ENCODE measurements at regions not wholly inside any gene's neighbourhood (a gene's known extent, or its start where the extent isn't known, plus 50 kb on each side); places are given as distances from the start of the nearest gene placed in this dataset.

DNA sequence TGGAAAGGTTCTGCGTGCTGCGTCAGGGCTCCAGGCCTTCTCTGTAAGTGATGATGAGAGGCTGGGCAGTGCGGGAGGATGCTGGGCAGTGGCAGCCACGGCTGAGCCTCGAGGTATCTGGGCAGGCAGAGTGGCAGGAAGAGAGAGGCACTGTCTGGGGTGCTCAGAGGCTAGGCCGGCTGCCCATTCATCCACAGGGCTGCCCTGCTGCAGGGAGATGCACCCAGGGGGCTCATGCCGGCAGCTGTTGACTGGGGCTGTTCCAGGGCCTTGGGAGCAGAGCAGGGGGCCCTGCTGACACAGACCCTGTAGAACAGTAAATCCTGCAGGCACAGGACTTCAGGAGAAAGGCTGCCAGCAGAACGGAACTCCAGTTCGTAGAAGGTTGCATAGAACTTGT, 88.8 kb downstream of the BOD1 start:
- no peak for DNase-seq (ENCODE audit: low read depth)

- no peak for DNase-seq (ENCODE audit: low read depth)
Measured at GRCh38 chr5:173524136-173524535, 92.3 kb downstream of the BOD1 start.

GRCh38 chr5:173523388-173523787, 93.1 kb downstream of the BOD1 start:
- no peak for DNase-seq (ENCODE audit: low read depth)

GRCh38 chr5:173522518-173522917, 93.9 kb downstream of the BOD1 start:
- DNase-seq (ENCODE audit: low read depth) = no peak

DNA sequence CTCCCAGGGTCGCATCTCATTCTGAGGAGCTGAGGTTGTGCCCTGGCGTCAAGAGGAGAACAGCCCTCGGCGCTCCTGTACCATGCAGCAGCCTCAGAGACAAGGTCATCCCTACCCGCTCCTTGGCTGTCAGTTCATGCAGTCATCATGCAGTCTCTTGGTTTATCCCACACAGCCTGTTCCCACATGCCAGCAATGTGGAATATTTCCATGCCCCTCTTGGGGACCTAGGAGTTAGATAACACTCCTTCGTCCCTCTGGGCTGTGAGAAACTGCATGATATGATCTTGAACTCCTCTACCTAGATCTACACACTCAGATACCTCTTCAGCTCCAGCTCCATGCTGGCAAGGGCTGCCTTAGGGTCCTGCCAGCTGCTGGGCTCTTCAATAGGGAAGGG, 97.6 kb downstream of the BOD1 start:
- DNase-seq (ENCODE audit: low read depth) = no peak

GRCh38 chr5:173517648-173518047, 98.8 kb downstream of the BOD1 start:
- no peak for DNase-seq (ENCODE audit: low read depth)

- peak; percentile 96 for DNase-seq (ENCODE audit: low read depth)
Measured at GRCh38 chr5:173515526-173515925, 100.9 kb downstream of the BOD1 start.

GRCh38 chr5:173514661-173515060, 101.8 kb downstream of the BOD1 start:
- peak; percentile 33 for DNase-seq (ENCODE audit: low read depth)

- DNase-seq (ENCODE audit: low read depth) = peak; percentile 46
Measured at GRCh38 chr5:173513521-173513991, 102.9 kb downstream of the BOD1 start.

GRCh38 chr5:173512637-173513435, 103.6 kb downstream of the BOD1 start:
- peak; percentile 28 for DNase-seq (ENCODE audit: low read depth)

- DNase-seq (ENCODE audit: low read depth) = no peak
Measured at GRCh38 chr5:173509060-173509459, 107.4 kb downstream of the BOD1 start.

GRCh38 chr5:173507171-173507570, 109.3 kb downstream of the BOD1 start:
- no peak for DNase-seq (ENCODE audit: low read depth)

- DNase-seq (ENCODE audit: low read depth) = no peak
Measured at GRCh38 chr5:173505634-173506033, 110.8 kb downstream of the BOD1 start.

- no peak for DNase-seq (ENCODE audit: low read depth)
Measured at GRCh38 chr5:173501922-173502321, 114.5 kb downstream of the BOD1 start.

DNA sequence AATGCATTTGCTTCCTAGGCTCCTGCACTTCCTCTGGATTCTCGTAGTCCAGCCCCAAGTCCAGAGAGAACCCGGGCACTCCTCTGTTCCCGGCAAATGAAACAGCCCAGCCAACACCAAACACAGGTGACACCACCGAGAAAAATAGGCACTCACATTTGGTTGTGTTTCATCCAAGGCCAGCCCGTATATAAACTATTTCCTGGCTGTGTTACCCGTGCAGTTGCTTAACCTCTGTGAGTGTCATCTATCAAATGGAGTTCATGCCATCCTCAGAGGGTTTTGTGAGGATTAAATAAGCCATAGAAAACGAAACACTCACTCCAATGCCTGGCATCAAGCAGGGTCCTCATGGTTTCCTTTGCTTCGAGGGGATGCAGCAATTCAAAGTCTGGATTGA, 115.2 kb downstream of the BOD1 start:
- DNase-seq (ENCODE audit: low read depth) = no peak

DNA sequence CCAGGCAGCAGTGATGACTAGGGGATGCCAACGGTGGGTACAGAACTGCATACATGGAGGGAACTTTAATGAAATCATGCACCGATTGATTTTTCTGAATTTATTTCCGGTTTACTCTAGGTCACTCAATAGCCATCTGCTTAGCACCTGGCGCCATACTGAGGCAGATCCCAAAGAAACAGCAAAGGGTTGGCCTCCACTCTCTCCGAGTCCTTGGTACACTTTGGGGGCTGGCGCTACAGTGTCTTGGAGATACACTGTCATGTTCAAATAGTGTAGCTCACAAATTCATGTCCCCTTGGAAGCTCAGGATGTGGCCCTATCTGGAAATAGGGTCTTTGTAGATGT, 116.3 kb downstream of the BOD1 start:
- DNase-seq (ENCODE audit: low read depth) = no peak

- DNase-seq (ENCODE audit: low read depth) = no peak
Measured at GRCh38 chr5:173499471-173500212, 116.8 kb downstream of the BOD1 start.

DNA sequence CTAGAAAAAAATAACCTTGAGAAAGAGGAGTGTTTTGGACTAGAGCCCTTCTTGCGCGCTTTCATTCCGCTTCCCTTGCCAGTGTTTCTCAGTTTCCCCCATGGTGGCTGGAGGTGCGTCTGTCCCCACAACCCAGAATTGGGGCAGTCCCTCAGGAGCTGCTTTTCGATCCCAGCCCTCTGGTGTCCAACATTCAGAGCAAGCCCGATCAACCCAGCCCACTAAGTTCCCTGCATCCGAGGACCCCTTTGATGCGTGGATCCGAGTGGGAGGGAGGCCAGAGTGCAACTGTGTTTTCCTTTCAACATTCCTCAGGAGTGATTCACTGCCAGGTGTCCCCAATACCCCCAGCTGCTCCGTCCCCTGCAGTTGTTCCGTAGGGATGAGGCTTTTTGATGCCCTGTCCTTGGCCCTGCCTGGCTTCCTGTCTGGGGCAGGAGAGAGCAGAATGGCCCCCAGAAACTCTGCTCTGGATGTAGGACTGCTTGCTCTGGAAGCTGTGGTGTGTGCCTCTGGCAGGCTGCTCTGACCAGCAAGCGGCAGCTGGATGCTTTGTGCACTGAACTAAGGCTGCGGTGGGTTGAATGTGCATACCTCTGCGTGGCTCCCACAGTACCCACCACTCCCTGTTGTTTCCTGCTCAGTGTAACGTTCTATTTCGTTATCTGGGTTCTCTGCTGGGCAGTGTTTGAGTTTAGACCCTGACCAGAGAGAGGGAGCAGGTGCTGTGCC, 117.5 kb downstream of the BOD1 start:
- peak; percentile 34 for DNase-seq (ENCODE audit: low read depth)

GRCh38 chr5:173498286-173498685, 118.2 kb downstream of the BOD1 start:
- DNase-seq (ENCODE audit: low read depth) = peak; percentile 77

- no peak for DNase-seq (ENCODE audit: low read depth)
Measured at GRCh38 chr5:173497685-173498084, 118.8 kb downstream of the BOD1 start.

DNA sequence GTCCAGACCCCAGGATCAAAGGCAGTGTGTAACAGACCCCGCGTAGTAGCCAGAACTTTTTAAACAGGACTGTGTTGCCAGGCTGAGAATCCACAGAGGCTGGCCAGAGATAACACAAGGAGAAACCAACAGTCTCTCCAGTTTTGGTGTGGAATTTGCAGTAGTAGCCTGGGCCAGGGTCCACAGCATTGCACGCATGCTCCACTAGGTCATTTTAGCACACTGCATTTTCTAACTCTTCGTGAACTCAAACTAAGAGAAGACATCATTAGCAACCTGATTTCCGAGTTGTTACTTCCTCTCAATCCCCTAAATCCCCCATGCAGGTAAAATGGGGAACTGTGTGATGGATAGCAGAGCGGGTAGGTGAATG, 119.6 kb downstream of the BOD1 start:
- no peak for DNase-seq (ENCODE audit: low read depth)

DNA sequence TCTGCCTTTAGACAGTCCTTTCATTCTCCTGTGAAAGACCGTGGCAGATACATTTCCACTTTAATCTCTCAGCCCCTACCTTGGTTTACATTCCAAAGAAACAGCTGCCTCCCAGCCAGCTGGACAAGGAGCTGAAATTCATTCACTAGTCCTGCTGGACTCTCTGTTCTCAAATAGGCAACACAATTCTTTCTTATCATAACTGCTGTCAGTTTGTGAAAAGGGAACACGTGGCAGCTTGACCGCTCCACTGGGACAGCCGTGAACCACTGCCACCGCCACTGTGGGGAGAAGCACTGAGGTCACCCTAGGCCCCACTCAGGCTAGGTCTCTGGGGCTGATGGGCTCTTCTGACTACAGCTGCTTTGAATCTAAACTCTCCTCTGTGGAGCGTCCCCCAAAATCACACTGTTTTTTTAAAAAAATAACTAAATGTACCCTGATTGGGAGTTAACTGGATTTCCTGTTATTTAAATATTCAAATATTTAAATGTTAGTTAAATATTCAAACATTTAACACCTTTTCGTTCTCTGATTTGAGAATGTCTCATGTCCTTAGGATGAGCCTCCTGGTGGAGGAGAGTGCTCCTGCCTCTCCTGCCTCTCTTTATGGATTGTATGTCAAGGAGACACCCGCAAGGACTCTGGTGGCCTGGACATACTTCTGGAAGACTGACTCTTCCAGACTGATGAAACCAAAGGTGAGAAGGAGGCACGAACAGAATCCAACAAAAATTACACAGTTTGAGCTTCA, 120.1 kb downstream of the BOD1 start:
- no peak for DNase-seq (ENCODE audit: low read depth)
